OCI-LY7 (cell line): ENCODE measurements at regions not wholly inside any gene's neighbourhood (a gene's known extent, or its start where the extent isn't known, plus 50 kb on each side); places are given as distances from the start of the nearest gene placed in this dataset.

Experiments
- CTCF ChIP-seq: fragments of 200-600 bp; sonication (generic); conservative IDR thresholded peaks from 2 replicates; pipeline ENCODE4 v1.5.1; 2014; ENCODE audit warnings: mild to moderate bottlenecking, antibody characterized with exemption, low read length, moderate library complexity, mixed read lengths
- EZH2phosphoT487 ChIP-seq: fragments of 200-600 bp; sonication (generic); IDR thresholded peaks from 2 replicates; pipeline ENCODE4 v1.6.1; 2018; ENCODE audit warnings: low read depth, borderline replicate concordance, mild to moderate bottlenecking, mixed run types, antibody characterized with exemption, low read length, moderate library complexity, mixed read lengths

GRCh38 chr4:10204401-10205058 is 87.9 kb upstream of the WDR1 start:
- TF ChIP-seq CTCF = no peak
- no peak for TF ChIP-seq EZH2phosphoT487
